22Rv1 (cell line): ENCODE measurements at regions not wholly inside any gene's neighbourhood (a gene's known extent, or its start where the extent isn't known, plus 50 kb on each side); places are given as distances from the start of the nearest gene placed in this dataset.

Experiments
- ZFX ChIP-seq: fragments of 450-650 bp; IDR thresholded peaks from 2 replicates; pipeline ENCODE4 v1.6.1; 2017; ENCODE audit warnings: antibody characterized with exemption, borderline replicate concordance
- TF ChIP-seq, protein P1 (sequence below): fragments of 450-650 bp; IDR thresholded peaks from 2 replicates; pipeline ENCODE4 v1.5.1; 2017; ENCODE audit warnings: mild to moderate bottlenecking

DNA sequence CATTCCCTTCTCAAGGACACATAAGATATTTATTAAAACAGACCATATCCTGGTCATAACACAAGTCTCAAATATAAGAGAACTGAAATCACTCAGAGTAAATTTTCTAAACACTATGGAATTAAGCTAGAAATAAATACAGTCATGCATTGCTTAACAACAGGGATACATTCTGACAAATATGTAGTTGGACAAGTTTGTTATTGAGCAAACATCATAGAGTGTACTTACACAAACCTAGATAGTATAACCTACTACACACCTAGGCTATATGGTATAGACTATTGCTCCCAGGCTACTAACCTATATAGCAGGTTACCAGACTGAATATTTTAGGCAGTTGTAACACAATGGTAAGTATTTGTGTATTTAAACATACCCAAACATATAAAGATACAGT is 104.0 kb downstream of the MIS18A start:
- TF ChIP-seq, protein P1, sequence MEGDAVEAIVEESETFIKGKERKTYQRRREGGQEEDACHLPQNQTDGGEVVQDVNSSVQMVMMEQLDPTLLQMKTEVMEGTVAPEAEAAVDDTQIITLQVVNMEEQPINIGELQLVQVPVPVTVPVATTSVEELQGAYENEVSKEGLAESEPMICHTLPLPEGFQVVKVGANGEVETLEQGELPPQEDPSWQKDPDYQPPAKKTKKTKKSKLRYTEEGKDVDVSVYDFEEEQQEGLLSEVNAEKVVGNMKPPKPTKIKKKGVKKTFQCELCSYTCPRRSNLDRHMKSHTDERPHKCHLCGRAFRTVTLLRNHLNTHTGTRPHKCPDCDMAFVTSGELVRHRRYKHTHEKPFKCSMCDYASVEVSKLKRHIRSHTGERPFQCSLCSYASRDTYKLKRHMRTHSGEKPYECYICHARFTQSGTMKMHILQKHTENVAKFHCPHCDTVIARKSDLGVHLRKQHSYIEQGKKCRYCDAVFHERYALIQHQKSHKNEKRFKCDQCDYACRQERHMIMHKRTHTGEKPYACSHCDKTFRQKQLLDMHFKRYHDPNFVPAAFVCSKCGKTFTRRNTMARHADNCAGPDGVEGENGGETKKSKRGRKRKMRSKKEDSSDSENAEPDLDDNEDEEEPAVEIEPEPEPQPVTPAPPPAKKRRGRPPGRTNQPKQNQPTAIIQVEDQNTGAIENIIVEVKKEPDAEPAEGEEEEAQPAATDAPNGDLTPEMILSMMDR = no peak
- TF ChIP-seq ZFX = no peak
